ENCODE measurements at regions not wholly inside any gene's neighbourhood (a gene's known extent, or its start where the extent isn't known, plus 50 kb on each side); places are given as distances from the start of the nearest gene placed in this dataset.
"Not testable (repeated sequence)": the region's sequence is repeated elsewhere in the genome, so short reads cannot be mapped to it uniquely, and the experiment has no call there.

DNA sequence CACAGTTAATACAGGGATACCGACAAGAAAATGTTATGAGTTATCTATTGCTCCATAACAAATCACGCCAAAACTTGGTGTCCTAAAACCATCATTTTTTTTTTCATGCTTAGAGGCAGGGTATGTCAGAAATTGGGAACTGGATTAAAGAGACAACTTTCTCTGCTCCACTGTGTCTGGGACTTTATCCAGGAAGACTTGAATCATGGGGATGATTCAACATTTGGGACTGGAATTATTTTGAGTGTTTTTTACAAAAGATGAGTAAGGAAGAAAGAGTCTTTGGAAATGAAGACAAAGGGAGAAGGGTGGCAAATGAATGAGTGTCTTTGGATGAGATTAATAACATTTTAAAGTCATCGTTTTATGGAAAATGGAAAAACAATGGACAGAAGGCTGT, 1883.7 kb upstream of the C9orf72 start:
- DNase-seq: no peak

DNA sequence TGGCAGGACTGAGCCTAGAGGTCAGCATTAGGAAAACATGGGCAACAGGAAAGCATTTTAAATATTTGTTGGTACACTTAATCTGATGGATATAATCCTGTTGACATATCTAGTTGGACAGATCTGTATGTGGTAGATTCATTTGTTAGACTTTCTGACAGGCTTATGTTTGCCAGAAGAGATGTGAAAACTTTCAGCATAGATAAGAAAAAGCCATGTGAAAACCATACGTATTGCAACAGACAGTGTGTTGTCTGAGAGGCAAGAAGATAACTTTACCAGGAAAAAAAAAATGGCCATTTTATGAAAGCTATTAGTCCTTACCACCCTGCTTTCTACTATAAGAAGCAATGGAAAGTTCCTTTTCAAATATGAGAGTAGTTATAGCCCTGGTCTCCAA, 1902.2 kb upstream of the C9orf72 start:
- DNase-seq: no peak

DNA sequence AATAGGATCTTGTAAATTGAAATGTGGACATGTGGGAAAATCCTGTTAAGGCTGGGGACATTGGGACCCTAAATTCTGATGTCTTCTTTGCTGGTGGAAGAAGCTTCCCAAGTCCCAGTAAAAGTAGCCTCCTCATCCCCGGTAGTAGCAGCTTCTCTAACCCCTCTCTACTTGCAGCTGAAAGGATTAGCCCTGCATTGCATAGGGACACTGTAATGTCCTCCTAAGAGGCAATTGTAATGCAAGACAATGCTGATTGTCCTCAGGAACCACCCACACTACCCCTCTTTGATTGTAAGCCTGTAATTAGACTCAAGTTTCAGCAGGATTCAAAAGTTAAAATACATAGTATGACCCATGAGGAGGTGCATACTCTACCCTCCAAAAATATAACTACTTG, 1938.4 kb upstream of the C9orf72 start:
- DNase-seq: peak in 4 of 56 donors; percentile 1 to 5 (median 2)

DNA sequence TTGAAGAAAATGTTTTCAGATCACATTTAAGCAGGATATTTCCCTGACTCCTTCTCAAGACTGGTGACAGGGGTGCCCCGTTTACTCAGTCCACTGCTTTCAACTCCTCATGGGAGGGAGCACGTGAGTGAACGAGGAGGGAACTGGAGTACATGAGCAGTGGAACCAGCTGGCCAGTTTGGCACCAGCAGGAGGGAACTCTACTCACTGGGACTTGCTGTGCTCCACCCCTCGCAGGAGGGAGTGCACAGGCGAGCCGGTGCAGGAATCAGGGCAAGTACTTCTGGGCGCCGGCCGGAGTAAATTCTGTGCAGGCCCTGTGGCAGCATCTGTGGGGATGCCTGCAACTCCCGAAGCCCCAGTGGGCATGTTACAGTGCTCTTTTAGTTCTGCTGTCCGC, 1941.1 kb upstream of the C9orf72 start:
- peak in 47 of 56 donors; percentile 1 to 75 (median 33) for DNase-seq

DNA sequence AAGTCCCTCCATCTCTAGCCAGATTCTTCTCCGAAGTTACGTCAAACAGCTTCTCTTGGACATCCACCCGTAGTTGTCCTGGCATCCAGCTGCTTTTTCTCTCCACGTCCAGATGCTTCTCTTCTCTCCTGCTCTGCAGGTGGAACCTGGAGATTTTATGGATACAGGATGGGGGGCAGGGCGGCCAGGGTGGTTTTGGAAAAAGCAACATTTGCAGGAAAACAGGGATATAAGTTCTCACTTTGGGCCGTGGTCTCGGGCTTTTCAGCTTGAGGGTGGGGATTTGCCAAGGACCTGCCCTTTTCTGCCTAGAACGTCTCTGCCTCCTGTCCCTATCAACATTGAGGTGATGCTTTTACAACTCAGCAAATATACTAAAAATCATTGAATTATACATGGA, 1941.6 kb upstream of the C9orf72 start:
- DNase-seq: peak in 2 of 56 donors; percentile 29 to 41

DNA sequence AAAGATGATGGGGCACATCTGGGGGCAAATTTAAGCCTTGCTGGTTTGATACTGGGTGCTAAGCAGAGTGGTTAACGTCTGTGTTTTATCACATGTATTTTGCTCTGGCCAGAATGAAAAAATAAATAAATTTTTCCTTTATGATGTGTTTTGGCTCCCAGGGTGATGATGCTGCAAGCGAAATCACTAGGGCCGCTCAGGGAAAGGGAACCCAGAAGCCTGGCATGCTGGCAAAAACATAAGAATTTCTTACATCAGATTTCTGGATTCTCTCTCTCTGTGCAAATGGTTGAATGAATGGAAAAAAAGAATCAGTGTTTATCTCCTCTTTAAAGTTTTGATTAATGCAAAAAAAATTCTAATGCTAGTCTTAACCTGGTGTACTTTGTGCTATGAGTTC, 1975.2 kb upstream of the C9orf72 start:
- DNase-seq: no peak

DNA sequence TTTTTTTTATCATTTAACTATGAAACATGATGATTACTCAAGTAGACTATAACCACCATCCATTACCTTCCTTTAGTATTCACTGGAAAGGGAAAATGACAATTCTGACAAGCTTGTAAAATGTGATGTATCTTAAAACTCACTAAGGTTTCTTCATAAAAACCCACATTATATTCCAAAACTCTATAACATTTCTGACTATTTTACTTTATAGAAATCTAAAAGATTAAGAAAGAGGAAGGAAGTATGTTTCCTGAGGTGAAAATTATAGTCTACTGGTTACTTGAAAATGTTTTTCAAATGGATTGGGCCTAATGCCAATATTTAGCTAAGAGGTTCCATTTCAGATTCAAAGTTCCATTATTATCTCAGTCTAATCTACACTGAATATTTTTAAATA, 1982.2 kb upstream of the C9orf72 start:
- DNase-seq: no peak

DNA sequence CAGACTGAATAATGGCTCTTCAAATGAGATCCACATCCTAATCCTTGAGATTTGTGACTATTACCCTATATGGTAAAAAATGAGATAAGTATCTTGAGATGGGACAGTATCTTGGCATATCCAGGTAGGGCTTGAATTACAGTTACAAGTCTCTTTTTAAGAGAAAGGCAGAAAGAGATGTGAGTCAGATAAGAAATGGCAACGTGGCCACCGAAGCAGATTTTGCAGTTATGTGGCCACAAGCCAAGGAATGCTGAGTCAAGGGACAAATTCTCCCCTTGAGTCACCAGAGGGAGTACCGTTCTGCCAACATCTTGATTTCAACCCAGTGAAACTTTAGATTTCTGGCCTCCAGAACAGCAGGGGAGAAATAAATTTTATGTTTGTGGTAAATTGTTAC, 1983.0 kb upstream of the C9orf72 start:
- no peak for DNase-seq

DNA sequence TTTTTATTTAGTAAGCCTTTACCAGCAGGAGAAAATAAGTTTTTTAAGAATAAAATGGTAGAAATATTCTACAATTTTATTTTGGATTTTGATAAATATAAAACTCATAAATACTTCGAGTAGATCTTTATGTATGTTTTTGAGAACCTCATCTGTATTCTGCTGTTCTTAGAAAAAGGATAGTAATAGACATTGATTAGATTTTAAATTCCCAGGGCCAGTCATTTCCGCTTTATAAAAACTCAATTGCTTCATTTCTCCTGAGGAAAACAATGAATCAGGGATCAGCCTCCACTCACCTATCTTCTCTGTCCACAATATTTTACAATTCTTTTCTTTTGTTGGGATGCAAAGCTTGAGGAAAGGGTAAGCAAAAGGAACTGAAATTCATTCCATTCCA, 1983.5 kb upstream of the C9orf72 start:
- DNase-seq: no peak

DNA sequence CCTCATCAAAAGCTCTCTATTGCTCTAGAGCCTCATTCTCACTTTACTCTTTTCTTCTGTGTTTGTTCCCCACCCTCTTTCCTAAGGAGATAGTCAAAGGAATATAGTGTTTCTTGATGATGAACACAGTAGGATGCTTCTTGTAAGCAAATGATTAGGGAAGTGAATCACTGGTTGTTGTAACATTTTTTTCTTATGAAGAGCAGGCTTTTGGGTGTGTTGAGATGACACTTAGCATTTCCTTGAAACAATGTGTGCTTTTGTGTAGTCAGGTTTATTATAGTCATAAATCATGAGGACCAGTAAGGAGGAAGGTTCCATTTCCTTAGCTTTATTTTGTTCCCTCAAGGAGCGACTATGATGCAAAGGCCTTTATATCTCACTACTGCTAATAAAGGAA, 1991.3 kb upstream of the C9orf72 start:
- no peak for DNase-seq

DNA sequence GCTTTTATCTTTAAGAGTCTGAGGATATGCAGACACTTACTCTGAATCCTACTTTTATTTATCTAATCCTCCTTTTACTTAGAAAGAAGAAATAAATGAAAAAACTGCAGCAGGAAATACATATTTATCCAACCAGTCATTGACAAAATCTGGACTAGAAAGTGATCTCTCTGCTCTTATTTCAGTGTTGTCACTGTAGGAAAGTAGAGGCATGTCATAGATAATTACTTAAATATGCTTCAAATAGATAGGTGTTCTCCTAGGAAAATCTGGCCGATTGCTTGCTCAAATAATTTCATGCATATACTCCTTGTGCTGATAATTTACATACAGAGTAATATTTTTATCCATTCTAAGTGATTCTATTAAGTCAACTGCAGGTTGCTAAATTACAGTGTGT, 2001.9 kb upstream of the C9orf72 start:
- DNase-seq: no peak

DNA sequence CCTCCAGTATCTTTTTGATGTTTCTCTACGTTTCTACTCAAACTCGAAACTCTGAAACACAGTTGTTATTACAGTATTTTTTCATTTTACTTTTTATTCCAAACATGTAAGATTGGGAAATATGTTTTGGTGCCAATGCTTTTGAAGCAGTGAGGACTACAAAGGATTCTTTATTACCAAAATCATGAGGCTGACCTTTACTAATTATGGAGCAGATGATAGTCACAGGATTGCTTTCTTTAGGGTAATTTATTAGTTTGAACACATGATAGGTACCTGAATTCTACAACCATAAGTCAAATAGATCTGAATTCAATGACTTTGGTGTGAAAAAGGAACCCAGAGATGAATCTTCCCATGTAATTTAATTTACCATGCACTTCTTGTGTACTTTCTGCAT, 2015.1 kb upstream of the C9orf72 start:
- no peak for DNase-seq

DNA sequence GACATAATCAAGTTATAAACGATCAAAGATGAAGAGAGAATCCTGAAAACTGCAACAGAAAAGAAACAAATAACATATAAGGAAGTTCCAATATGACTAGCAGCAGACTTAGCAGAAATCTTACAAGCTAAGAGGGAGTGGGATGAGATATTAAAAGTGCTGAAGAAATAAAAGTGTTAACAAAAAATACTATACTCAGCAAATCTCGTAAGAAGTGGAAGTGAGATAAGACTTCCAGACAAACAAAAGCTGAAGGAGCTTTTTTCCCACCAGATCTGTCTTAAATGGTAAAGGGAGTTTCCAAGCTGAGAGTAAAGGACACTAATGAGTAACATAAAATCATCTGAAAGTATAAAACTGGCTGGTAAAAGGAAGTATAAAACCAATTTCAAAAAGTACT, 2036.0 kb upstream of the C9orf72 start:
- DNase-seq: no peak

DNA sequence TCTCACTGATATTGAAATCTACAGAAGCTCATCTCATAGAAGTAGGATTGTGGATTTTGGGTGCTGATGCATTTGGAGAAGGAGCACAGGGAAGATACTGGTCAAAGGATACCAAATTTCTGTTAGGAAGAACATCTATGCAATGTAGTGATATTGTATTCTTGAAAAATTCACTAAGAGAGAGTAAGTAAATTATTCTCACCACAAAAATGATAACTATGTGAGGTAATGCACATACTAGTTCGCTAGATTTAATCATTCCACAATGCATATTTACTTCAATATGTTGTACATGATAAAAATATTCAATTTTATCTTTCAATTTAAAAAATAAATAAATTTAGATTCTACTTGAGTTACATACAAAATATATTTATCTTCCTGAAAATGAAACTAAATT, 2040.5 kb upstream of the C9orf72 start:
- no peak for DNase-seq

DNA sequence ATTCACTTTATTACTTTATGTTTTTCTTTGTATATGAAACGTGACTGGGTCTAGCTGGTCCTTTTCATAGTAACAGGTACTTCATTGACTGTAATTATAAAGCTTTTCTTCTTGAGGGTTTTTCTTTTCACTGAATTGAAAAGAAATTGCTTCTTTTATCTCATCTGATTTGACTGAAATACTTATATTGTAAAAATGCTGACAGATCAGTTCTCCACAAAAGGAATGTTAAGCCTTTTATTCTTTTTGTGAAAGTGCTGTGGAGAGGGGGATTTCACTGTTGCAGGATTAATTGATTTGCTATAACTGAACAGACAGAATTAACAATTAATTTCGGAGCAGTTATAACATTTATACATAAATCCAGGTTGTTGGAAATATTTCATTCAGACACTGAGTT, 2043.6 kb upstream of the C9orf72 start:
- DNase-seq: no peak

DNA sequence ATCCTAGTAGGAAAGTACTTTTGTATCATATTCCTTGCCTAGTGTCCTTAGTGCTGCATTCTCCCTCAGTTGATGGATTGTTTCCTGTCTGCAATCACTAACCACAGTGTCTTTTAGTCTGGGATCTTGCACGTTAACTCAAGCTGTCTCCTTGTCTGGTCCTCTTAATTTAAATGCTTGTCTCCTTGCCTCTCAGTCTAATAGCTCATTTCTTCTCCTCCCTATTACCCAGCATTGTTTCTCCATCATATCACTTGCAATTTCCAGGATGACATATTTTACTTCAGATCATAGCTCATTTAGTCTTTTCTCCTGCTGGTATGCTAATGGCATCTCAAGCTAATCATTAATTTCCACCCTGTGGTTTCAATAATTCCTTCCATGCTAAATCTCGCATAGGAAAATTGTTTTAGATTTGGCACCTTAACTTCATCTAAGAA, 2052.0 kb upstream of the C9orf72 start:
- no peak for DNase-seq

DNA sequence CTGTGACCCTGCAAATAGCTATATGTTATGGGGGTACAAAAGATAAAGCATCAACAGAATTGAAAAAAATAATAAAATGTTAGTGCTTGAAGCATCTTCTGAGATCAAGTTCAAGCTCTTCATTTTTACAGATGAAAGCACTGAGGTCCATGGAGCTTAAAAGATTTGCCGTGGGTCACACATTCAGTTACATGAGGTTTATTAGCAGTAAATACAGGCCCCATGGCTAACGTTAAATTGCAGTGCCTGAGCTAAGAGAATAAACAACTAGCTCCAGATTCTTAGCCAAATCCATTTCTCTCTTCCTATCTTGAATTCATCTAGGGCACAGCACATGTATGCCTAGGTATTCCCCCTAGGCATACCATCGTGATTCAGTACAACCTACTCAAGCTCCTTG, 2052.7 kb upstream of the C9orf72 start:
- no peak for DNase-seq

DNA sequence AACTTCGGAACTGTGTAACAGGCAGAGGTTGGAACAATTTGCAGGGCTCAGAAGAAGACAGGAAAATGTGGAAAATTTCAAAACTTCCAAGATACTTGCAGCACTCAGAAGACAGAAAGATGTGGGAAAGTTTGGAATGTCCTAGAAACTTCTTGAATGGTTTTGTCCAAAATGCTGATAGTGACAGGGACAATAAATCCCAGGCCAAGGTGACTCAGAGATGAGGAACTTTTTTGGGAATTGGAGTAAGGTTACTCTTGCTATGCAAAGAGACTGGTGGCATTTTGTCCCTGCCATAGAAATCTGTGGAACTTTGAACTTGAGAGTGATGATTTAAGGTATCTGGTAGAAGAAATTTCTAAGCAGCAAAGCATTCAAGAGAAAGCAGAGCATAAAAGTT, 2055.6 kb upstream of the C9orf72 start:
- DNase-seq: not testable (repeated sequence)

DNA sequence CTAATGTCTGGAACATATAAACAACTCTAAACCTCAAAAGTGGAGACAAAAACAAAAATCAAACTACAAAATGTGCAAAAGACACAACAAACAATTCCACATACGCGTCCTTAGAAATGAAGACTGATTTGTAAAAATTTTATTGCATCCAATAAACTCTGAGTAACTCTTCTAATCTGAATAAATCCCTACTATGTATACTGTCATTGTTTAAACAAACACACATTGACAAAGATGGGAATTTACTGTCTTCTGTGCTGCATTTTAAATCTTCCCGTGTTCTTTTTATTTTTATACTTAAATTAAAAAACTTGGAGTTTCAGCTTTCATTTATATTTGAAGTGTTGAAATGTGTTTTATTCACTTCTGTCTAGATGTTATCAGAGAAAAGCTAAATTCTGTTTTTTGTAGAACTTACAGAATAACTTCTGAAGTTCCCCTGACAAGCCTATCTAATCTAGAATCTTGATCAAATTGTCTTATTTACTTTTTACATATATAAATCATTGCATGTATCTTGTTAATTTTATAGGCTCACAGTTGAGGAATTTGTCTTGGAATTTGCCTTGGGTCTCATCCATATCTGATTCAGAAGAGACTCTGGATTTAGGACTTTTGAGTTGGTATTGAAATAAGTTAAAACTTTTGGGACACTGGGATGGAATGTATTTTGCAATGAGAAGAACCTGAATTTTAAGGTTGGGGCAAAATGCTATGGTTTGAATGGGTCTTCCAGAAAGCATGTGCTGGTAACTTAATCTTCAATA, 2064.4 kb upstream of the C9orf72 start:
- no peak for DNase-seq

DNA sequence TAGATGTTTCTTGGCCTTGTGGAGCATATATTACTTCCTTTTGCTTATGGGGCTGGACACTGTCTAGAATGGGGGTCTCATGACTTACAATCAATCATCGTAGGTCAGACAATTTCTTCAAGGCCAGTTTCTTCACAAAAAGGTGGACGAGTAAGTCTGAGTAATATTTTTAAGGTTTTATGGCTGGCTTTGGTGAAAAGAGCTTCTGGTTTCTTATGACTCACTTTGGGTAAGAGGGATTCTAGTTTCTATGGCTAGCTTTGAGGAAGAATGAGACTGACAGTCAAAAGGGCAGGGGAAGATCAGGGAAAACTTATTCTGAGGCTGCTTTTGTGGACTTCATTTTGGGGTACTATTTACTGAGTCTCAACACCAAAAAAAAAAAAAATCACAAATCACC, 2067.2 kb upstream of the C9orf72 start:
- DNase-seq: no peak

DNA sequence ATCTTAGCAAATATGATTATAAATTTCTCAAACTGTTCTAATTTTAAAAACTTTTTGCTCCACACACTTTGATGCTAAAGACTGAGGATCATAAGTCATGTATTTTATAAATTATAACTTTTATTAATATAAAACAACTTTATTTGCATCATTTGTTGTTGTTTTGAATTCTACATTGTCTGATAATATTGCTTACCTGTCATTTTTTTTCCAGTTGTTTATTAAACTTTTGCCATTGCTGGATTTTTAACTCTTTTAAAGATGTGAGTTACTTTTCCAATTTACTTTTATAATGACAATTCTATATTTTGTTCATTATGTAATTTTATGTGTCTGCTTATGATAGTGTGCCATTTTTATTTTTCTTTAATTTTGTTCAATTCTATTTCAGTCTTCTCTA, 2071.2 kb upstream of the C9orf72 start:
- DNase-seq: no peak

DNA sequence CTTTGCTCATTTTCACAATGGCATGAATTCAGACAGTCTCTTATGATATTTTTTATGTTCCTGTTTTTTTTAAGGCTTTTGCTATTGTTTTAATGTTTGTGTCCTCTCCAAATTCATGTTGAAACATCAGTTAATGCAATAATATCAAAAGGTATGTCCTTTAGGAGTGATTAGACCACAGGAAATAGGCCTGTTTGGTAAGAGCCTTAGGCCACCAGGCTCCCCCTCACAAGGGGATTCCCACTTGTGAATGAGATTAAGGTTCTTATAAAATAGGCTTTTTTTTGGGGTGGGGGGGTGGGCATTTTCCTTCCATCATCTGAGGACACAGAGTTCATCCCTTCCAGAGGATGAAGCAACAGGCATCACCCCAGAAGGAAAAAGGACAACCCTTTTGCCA, 2074.2 kb upstream of the C9orf72 start:
- DNase-seq: no peak

DNA sequence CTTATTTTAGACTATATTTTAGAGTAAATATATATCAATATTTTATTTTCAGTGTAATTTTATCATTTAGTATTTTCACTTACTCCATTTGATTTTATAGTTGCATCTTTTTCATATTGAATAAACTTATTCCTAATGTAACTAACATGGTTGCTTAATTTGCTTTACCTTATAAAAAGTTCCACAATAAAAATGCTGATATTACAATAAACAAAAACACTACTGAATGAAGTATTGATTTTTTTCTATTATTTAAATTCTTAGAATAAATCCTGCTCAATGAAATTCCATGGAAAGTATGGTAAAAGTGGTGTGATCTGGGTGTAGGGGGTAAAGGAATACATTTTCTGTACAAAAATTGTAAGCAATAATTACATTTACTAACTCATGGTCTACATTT, 2074.9 kb upstream of the C9orf72 start:
- DNase-seq: no peak

DNA sequence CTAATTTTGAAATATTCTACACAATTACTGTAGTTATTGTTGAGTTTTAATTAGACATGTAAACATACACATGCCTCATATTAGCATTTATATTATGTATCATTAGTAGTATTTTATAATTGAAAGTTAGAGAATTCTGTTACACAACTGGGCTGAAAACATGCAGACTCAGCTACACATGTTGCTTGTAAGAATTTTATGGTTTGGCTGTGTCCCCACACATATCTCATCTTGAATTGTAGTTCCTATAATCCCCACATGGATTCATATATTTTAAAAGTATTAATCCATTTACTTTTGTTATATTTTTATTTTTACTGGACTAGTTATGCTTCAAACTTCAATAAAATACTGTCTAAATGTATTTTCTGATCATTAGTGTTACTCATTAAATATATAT, 2075.3 kb upstream of the C9orf72 start:
- no peak for DNase-seq

All from nucleus accumbens (tissue), 56 donors.